HepG2 (cell line): ENCODE measurements at regions not wholly inside any gene's neighbourhood (a gene's known extent, or its start where the extent isn't known, plus 50 kb on each side); places are given as distances from the start of the nearest gene placed in this dataset.

ENCODE experiments used
- ATAC-seq: fragments of 200-7000 bp; cut with Tn5 transposase; 3 replicates; pipeline ENCODE4 v1.9.1; 2020; ENCODE audit warnings: mild to moderate bottlenecking, moderate library complexity
- BruUV-seq: library from RNA; stranded (reverse); fragments of 400-500 nt; replicated peaks from 2 replicates; lab custom pipeline; 2021; lab: Mats Ljungman, UMichigan
- CTCF ChIA-PET: fragments of 300-600 bp; formaldehyde crosslinking; extraction: SDS; loops from one replicate; lab custom pipeline; 2021; ENCODE audit warnings: low total read pairs, inconsistent platforms, low intra/inter-chr PET ratio; lab: Yijun Ruan, JAX
- POLR2A ChIA-PET: fragments of 350-600 bp; sonication (Branson Sonifier 250); formaldehyde crosslinking; loops from one replicate; lab custom pipeline; 2020; ENCODE audit warnings: antibody characterized with exemption, inconsistent platforms; lab: Yijun Ruan, JAX
- DNase-seq: peaks from one replicate; pipeline ENCODE4 v3.0.0-alpha.2; 2015; ENCODE audit warnings: low spot score
- FAIRE-seq: peaks from 3 replicates; lab custom pipeline; 2011; peaks lifted over from hg19 to GRCh38; lab: Jason Lieb, UNC
- H2AFZ ChIP-seq: one replicate; pipeline ENCODE4 v1.6.1; 2011; ENCODE audit warnings: low read length, inconsistent platforms
- H3K27ac ChIP-seq: fragments of 300-600 bp; 3 replicates; pipeline ENCODE4 v1.8.0; 2011; ENCODE audit warnings: mixed run types, mild to moderate bottlenecking, mixed read lengths, low read length, inconsistent platforms; ENCODE audit not compliant: insufficient read depth; ENCODE audit errors: extremely low read length
- H3K27me3 ChIP-seq, 2 experiments: fragments of 200-600 bp in 1 of 2; 2 replicates in 1 of 2; 3 replicates in 1 of 2; pipeline versions ENCODE4 v1.6.0 to v1.8.0; 2011; ENCODE audit warnings: low read length in 2 of 2, mild to moderate bottlenecking in 2 of 2, moderate library complexity in 2 of 2, inconsistent platforms in 1 of 2; ENCODE audit not compliant: insufficient read depth in 2 of 2, control insufficient read depth in 1 of 2
- H3K36me3 ChIP-seq, 2 experiments: fragments of 200-600 bp in 1 of 2; replicated peaks in 1 of 2; 2 replicates in 1 of 2; 3 replicates in 1 of 2; pipeline versions ENCODE4 v1.5.1 to v1.8.0; 2011; ENCODE audit warnings: low read length in 2 of 2, inconsistent platforms in 1 of 2; ENCODE audit not compliant: insufficient read depth in 2 of 2, control insufficient read depth in 1 of 2
- H3K4me1 ChIP-seq: 2 replicates; pipeline ENCODE4 v1.5.1; 2012; ENCODE audit warnings: low read length, inconsistent platforms; ENCODE audit not compliant: insufficient read depth
- H3K4me2 ChIP-seq: 2 replicates; pipeline ENCODE4 v1.6.0; 2011; ENCODE audit warnings: low read depth, low read length, inconsistent platforms
- H3K4me3 ChIP-seq, 3 experiments: fragments of 200-600 bp in 1 of 3; sonication (generic), shearing (Covaris generic) in 1 of 3; replicated peaks in 1 of 3; 2 replicates each; pipeline ENCODE4 v1.5.1; 2011 to 2016; ENCODE audit warnings: low read length in 3 of 3, inconsistent platforms in 2 of 3, low read depth in 2 of 3, mild to moderate bottlenecking in 2 of 3, control low read depth in 1 of 3, mixed read lengths in 1 of 3; ENCODE audit not compliant: insufficient read depth in 1 of 3
- H3K79me2 ChIP-seq: one replicate; pipeline ENCODE4 v1.6.1; 2011; ENCODE audit warnings: low read length, inconsistent platforms; ENCODE audit not compliant: insufficient read depth
- H3K9ac ChIP-seq: 2 replicates; pipeline ENCODE4 v1.6.0; 2011; ENCODE audit warnings: mild to moderate bottlenecking, low read depth, low read length, inconsistent platforms; ENCODE audit not compliant: insufficient read depth
- H3K9me3 ChIP-seq: 2 replicates; pipeline ENCODE4 v1.5.1; 2012; ENCODE audit warnings: mild to moderate bottlenecking, low read length
- H4K20me1 ChIP-seq: 2 replicates; pipeline ENCODE4 v1.6.0; 2011; ENCODE audit warnings: inconsistent platforms, mild to moderate bottlenecking, low read length, moderate library complexity; ENCODE audit not compliant: insufficient read depth
- HDAC6 ChIP-seq: fragments of 200-600 bp; sonication (generic); IDR thresholded peaks from 2 replicates; pipeline ENCODE4 v1.7.0; 2017; ENCODE audit warnings: mild to moderate bottlenecking, antibody characterized with exemption, low read length, low read depth
- HNRNPLL ChIP-seq: fragments of 200-400 bp; formaldehyde crosslinking; IDR thresholded peaks from 2 replicates; pipeline ENCODE4 v1.6.1; 2017; ENCODE audit warnings: mild to moderate bottlenecking, low read depth, low read length; ENCODE audit not compliant: poor library complexity, severe bottlenecking
- KDM3A ChIP-seq: IDR thresholded peaks from 2 replicates; pipeline ENCODE4 v1.6.1; 2018; ENCODE audit warnings: low read depth, missing compliant biosample characterization
- MAFK ChIP-seq, 2 experiments: IDR thresholded peaks in 1 of 2; conservative IDR thresholded peaks in 1 of 2; 2 replicates each; pipeline ENCODE4 v1.6.1; 2011; ENCODE audit warnings: improper control_type of control experiment in 2 of 2, low read length in 2 of 2
- MAZ ChIP-seq, 2 experiments: sonication (generic) in 1 of 2; formaldehyde crosslinking in 1 of 2; IDR thresholded peaks; 2 replicates each; pipeline versions ENCODE4 v1.5.0 to v1.6.1; 2012 to 2020; ENCODE audit warnings: low read depth in 2 of 2, mild to moderate bottlenecking in 2 of 2, borderline replicate concordance in 1 of 2, improper control_type of control experiment in 1 of 2, low read length in 1 of 2, missing genetic modification reagents in 1 of 2, moderate library complexity in 1 of 2
- PHF20 ChIP-seq: sonication (generic); formaldehyde crosslinking; IDR thresholded peaks from 2 replicates; pipeline ENCODE4 v1.5.0; 2020; ENCODE audit warnings: mild to moderate bottlenecking, missing genetic modification reagents
- SETDB1 ChIP-seq: sonication (generic); formaldehyde crosslinking; IDR thresholded peaks from 2 replicates; pipeline ENCODE4 v1.5.1; 2020; ENCODE audit warnings: missing genetic modification reagents, mild to moderate bottlenecking, borderline replicate concordance
- SIN3A ChIP-seq: IDR thresholded peaks from 2 replicates; pipeline ENCODE4 v1.6.1; 2011; ENCODE audit warnings: low read depth, mild to moderate bottlenecking, control low read depth, low read length, borderline replicate concordance
- THAP11 ChIP-seq: IDR thresholded peaks from 2 replicates; pipeline ENCODE4 v1.6.1; 2016; ENCODE audit warnings: missing biosample characterization, missing genetic modification reagents
- ZBTB21 ChIP-seq: sonication (generic); formaldehyde crosslinking; IDR thresholded peaks from 2 replicates; pipeline ENCODE4 v1.4.0; 2020; ENCODE audit warnings: missing genetic modification reagents
- ZKSCAN1 ChIP-seq: fragments of 150-350 bp; IDR thresholded peaks from 2 replicates; pipeline ENCODE4 v1.6.1; 2014; ENCODE audit warnings: low read length
- ZNF350 ChIP-seq: sonication (generic); formaldehyde crosslinking; IDR thresholded peaks from 2 replicates; pipeline ENCODE4 v1.4.0; 2020; ENCODE audit warnings: mild to moderate bottlenecking, low read depth, missing genetic modification reagents, borderline replicate concordance
- ZNF598 ChIP-seq: sonication (generic); formaldehyde crosslinking; IDR thresholded peaks from 2 replicates; pipeline ENCODE4 v1.5.1; 2020; ENCODE audit warnings: mild to moderate bottlenecking, missing genetic modification reagents, borderline replicate concordance
- in situ Hi-C: cut with HindIII; loops from 2 replicates; pipeline ENCODE4 v1.10.0; 2017; ENCODE audit warnings: low pct_unique_long_range_greater_than_20kb; ENCODE audit not compliant: extremely low pct_ligation_motif_present
- intact Hi-C: fragments of 100-400 bp; cut with micrococcal nuclease; formaldehyde crosslinking; loops from one replicate; pipeline ENCODE4 v1.10.0; 2022; ENCODE audit not compliant: unreplicated experiment

DNA sequence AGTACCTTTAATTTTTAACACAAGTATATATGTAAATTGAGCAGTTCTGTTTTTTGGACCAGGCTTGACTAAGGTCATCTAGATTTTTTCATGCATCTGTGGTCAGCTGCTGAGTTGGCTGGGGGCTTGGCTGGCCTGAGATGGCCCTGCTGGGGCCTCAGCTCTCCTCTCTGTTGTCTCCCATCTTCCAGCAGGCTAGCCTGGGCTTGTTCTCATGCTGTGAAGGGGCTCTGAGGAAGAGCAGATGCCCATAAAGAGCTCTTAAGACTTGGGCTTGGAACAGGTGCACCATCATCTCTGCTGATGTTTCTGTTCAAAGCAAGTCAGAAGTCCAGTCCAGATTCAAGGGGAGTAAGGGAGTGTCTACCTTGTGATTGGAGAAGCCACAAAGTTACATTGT, 51.2 kb upstream of the TNR start:
- CTCF ChIA-PET = no interaction called here
- Histone ChIP-seq H4K20me1 (no peaks in the 10 kb centered on the region), H3K27me3 (no peaks in the 10 kb centered on the region; a peak in 1 of 5 replicates), H3K4me3 (no peak overlapping the region), H3K9me3 (no peaks in the 10 kb centered on the region), H3K27ac (no peak overlapping the region), H2AFZ (no peak overlapping the region), H3K4me2 (no peak overlapping the region), H3K9ac (no peak overlapping the region), H3K36me3 (no peaks in the 10 kb centered on the region), H3K79me2 (no peaks in the 10 kb centered on the region), H3K4me1 (no peaks in the 10 kb centered on the region)
- intact Hi-C loops (no loop called here), in situ Hi-C loops (no loop called here)
- ATAC-seq = no peak
- BruUV-seq = no TSS peak
- no peak for FAIRE-seq
- no peak for DNase-seq
- POLR2A ChIA-PET = no interaction called here
- no peak for TF ChIP-seq SIN3A
- no peak for TF ChIP-seq KDM3A (CRISPR knock-in tag)
- no peak for TF ChIP-seq ZKSCAN1
- no peak for TF ChIP-seq PHF20 (CRISPR knock-in tag)
- no peak for TF ChIP-seq ZNF350
- no peak for TF ChIP-seq MAFK (conservative IDR thresholded peaks at IDR 0.05 in 1 of 2, IDR thresholded peaks at IDR 0.05 in 1 of 2; ENCODE audit: low read length in 2 of 2)
- TF ChIP-seq ZNF598 (CRISPR knock-in tag) = no peak
- no peak for TF ChIP-seq SETDB1 (CRISPR knock-in tag)
- TF ChIP-seq HDAC6 = no peak
- no peak for TF ChIP-seq THAP11 (CRISPR knock-in tag)
- no peak for TF ChIP-seq ZBTB21 (CRISPR knock-in tag)
- TF ChIP-seq HNRNPLL = no peak
- no peak for TF ChIP-seq MAZ (IDR thresholded peaks at IDR 0.05; ENCODE audit: borderline replicate concordance, low read depth, low read length)
- TF ChIP-seq MAZ (CRISPR knock-in tag; IDR thresholded peaks at IDR 0.05; ENCODE audit: low read depth) = no peak
